GM12878 (cell line): ENCODE measurements at regions not wholly inside any gene's neighbourhood (a gene's known extent, or its start where the extent isn't known, plus 50 kb on each side); places are given as distances from the start of the nearest gene placed in this dataset.

Experiments
- ATAC-seq: fragments of 200-7000 bp; cut with Tn5 transposase; 3 replicates; pipeline ENCODE4 v1.9.1; 2020; ENCODE audit warnings: mild to moderate bottlenecking, moderate library complexity
- BruUV-seq: library from RNA; stranded (reverse); fragments of 400-500 nt; replicated peaks from 2 replicates; lab custom pipeline; 2021; lab: Mats Ljungman, UMichigan
- CTCF ChIA-PET: fragments of 300-600 bp; sonication (Branson Sonifier 250); formaldehyde crosslinking; extraction: SDS; loops from one replicate; lab custom pipeline; 2021; ENCODE audit warnings: inconsistent platforms; lab: Yijun Ruan, JAX
- POLR2A ChIA-PET: fragments of 350-600 bp; formaldehyde crosslinking; extraction: SDS; loops from one replicate; lab custom pipeline; 2021; ENCODE audit warnings: inconsistent platforms; lab: Charles Lee
- RAD21 ChIA-PET: fragments of 300-600 bp; sonication (Branson Sonifier 250); formaldehyde crosslinking; loops from one replicate; lab custom pipeline; 2023; ENCODE audit warnings: antibody characterized with exemption; ENCODE audit not compliant: unreplicated experiment; lab: Charles Lee
- SMC1A ChIA-PET: fragments of 300-600 bp; sonication (Branson Sonifier 250); formaldehyde crosslinking; loops from one replicate; lab custom pipeline; 2023; ENCODE audit not compliant: unreplicated experiment, uncharacterized antibody; lab: Charles Lee
- DNase-seq: peaks from one replicate; pipeline ENCODE4 v3.0.0-alpha.2; 2011; ENCODE audit warnings: low read depth, low spot score
- FAIRE-seq: peaks from 3 replicates; lab custom pipeline; 2011; peaks lifted over from hg19 to GRCh38; lab: Jason Lieb, UNC
- H2AFZ ChIP-seq: 2 replicates; pipeline ENCODE4 v1.6.0; 2011; ENCODE audit warnings: low read depth, low read length, control low read depth; ENCODE audit not compliant: control insufficient read depth
- H3K27ac ChIP-seq: 2 replicates; pipeline ENCODE4 v1.5.1; 2011; ENCODE audit warnings: control low read depth; ENCODE audit not compliant: control insufficient read depth, insufficient read depth
- H3K27me3 ChIP-seq, 2 experiments: replicated peaks in 1 of 2; 2 replicates each; pipeline versions ENCODE4 v1.6.0 to v1.6.1; 2011; ENCODE audit warnings: low read length in 1 of 2; ENCODE audit not compliant: control insufficient read depth in 2 of 2, insufficient read depth in 2 of 2
- H3K36me3 ChIP-seq, 2 experiments: 2 replicates each; pipeline ENCODE4 v1.5.1; 2011; ENCODE audit warnings: low read length in 1 of 2; ENCODE audit not compliant: control insufficient read depth in 2 of 2, insufficient read depth in 2 of 2
- H3K4me1 ChIP-seq: 2 replicates; pipeline ENCODE4 v1.6.1; 2011; ENCODE audit warnings: mild to moderate bottlenecking, low read length, moderate library complexity, mixed read lengths; ENCODE audit not compliant: control insufficient read depth, insufficient read depth
- H3K4me2 ChIP-seq: 2 replicates; pipeline ENCODE4 v1.6.0; 2011; ENCODE audit warnings: control low read depth; ENCODE audit not compliant: control insufficient read depth, insufficient read depth
- H3K4me3 ChIP-seq: fragments of 200-600 bp; sonication (generic); 2 replicates; pipeline ENCODE4 v1.5.1; 2016
- H3K79me2 ChIP-seq: 2 replicates; pipeline ENCODE4 v1.6.0; 2011; ENCODE audit warnings: low read length; ENCODE audit not compliant: control insufficient read depth, insufficient read depth
- H3K9ac ChIP-seq: 2 replicates; pipeline ENCODE4 v1.8.0; 2011; ENCODE audit warnings: low read length, control low read depth, mixed read lengths; ENCODE audit not compliant: control insufficient read depth, insufficient read depth
- H3K9me3 ChIP-seq: replicated peaks from 3 replicates; pipeline ENCODE4 v1.5.1; 2011; ENCODE audit warnings: mild to moderate bottlenecking, low read length; ENCODE audit not compliant: control insufficient read depth, insufficient read depth
- H4K20me1 ChIP-seq: 2 replicates; pipeline ENCODE4 v1.6.0; 2011; ENCODE audit not compliant: control insufficient read depth, insufficient read depth
- ASH2L ChIP-seq: fragments of 300-600, 200-600 bp; sonication (generic); IDR thresholded peaks from 2 replicates; pipeline ENCODE4 v1.6.1; 2017; ENCODE audit warnings: low read depth, mild to moderate bottlenecking, borderline replicate concordance
- BHLHE40 ChIP-seq, 2 experiments: fragments of 450-650 bp in 1 of 2; IDR thresholded peaks; 2 replicates each; pipeline ENCODE4 v1.6.1; 2011 to 2017; ENCODE audit warnings: low read depth in 2 of 2, borderline replicate concordance in 1 of 2, improper control_type of control experiment in 1 of 2, low read length in 1 of 2, mild to moderate bottlenecking in 1 of 2
- CBX5 ChIP-seq: sonication (generic); IDR thresholded peaks from 2 replicates; pipeline ENCODE4 v1.6.1; 2016; ENCODE audit warnings: low read depth, moderate library complexity, mild to moderate bottlenecking, inconsistent platforms
- IKZF1 ChIP-seq: fragments of 450-650 bp; conservative IDR thresholded peaks from 2 replicates; pipeline ENCODE4 v1.6.1; 2017; ENCODE audit warnings: antibody characterized with exemption, mild to moderate bottlenecking
- NBN ChIP-seq: fragments of 450-650 bp; IDR thresholded peaks from 2 replicates; pipeline ENCODE4 v1.6.1; 2016
- NRF1 ChIP-seq: conservative IDR thresholded peaks from 2 replicates; pipeline ENCODE4 v1.6.1; 2011; ENCODE audit warnings: mild to moderate bottlenecking, low read depth, low read length, improper control_type of control experiment
- SPI1 ChIP-seq: IDR thresholded peaks from 2 replicates; pipeline ENCODE4 v1.6.1; 2011; ENCODE audit warnings: low read depth, mild to moderate bottlenecking, low read length, moderate library complexity, borderline replicate concordance; ENCODE audit not compliant: insufficient read depth
- STAT1 ChIP-seq: fragments of 450-650 bp; conservative IDR thresholded peaks from 2 replicates; pipeline ENCODE4 v1.6.1; 2014; ENCODE audit warnings: antibody characterized with exemption, mild to moderate bottlenecking
- TCF3 ChIP-seq: IDR thresholded peaks from 2 replicates; pipeline ENCODE4 v1.6.1; 2012; ENCODE audit warnings: low read depth, mild to moderate bottlenecking, low read length, borderline replicate concordance; ENCODE audit not compliant: insufficient read depth
- ZZZ3 ChIP-seq: IDR thresholded peaks from 2 replicates; pipeline ENCODE4 v1.6.1; 2011; ENCODE audit warnings: low read depth; ENCODE audit not compliant: control insufficient read depth, insufficient read length
- WGBS: methylation state at CpG from one replicate; pipeline ENCODE4 v1.1.6; 2016; ENCODE audit warnings: low lambda C conversion rate; ENCODE audit not compliant: insufficient replicate concordance, insufficient coverage; ENCODE audit errors: missing lambda C conversion rate; 5-methylcytosine and 5-hydroxymethylcytosine counted together
- in situ Hi-C: fragments of 300-500 bp; cut with MboI; formaldehyde crosslinking; loops from 9 replicates; pipeline ENCODE4 v1.14.3; 2018; ENCODE audit warnings: mixed read lengths
- intact Hi-C: fragments of 100-400 bp; cut with micrococcal nuclease; formaldehyde crosslinking; loops from one replicate; pipeline ENCODE4 v1.14.2; 2022; ENCODE audit not compliant: unreplicated experiment
- TF ChIP-seq, protein P1 (sequence below): IDR thresholded peaks from 2 replicates; pipeline ENCODE4 v1.6.1; 2012; ENCODE audit warnings: low read depth, low read length, improper control_type of control experiment
- TF ChIP-seq, protein P2 (sequence below): IDR thresholded peaks from 2 replicates; pipeline ENCODE4 v1.6.1; 2012; ENCODE audit warnings: improper control_type of control experiment, low read depth, low read length; ENCODE audit not compliant: insufficient replicate concordance
- TF ChIP-seq, protein P3 (sequence below): fragments of 450-650 bp; IDR thresholded peaks from 2 replicates; pipeline ENCODE4 v1.6.1; 2014; ENCODE audit warnings: mild to moderate bottlenecking

DNA sequence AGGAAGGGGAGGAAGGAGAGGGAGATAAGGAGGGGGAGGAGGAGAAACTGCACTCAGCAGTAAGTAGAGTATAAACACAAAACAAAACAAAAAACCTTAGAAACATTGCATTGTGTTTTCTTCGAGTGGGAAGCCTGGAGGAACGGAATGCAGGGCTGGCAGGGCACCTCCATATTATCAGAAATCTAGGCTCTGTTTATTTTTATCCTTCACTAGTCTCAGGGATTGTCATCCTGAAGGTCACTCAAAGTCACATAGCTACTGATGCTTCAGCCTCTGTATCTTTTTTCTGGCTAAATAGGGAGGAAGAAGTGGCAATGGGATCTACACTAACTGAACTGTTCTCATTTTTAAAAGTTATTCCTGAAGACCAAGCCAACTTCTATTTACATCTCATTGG lies 467.8 kb downstream of the KCTD12 start (continued):
- TF ChIP-seq CBX5 = no peak
- TF ChIP-seq, protein P1, sequence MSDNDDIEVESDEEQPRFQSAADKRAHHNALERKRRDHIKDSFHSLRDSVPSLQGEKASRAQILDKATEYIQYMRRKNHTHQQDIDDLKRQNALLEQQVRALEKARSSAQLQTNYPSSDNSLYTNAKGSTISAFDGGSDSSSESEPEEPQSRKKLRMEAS = no peak
- TF ChIP-seq NBN = no peak

DNA sequence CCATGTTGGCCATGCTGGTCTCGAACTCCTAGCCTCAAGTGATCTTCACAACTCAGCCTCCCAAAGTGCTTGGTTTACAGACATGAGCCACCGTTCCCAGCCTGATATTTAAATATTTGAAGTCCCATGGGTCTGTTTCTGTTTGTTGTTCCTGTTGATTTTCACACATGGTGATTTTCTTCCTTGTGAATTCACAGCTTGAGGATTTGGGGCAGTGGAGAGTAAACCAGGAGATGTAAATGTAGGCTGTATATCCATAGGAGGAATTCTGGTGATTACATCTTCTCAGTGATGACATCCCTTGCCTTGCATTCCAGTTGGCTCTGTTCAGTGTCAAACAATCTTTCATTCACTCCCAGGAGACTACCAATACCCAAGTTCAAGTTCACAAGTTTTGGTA lies 471.9 kb downstream of the KCTD12 start:
- Histone ChIP-seq H3K36me3 (no peaks in the 10 kb centered on the region), H3K79me2 (no peaks in the 10 kb centered on the region), H3K4me1 (no peaks in the 10 kb centered on the region), H3K9ac (no peak overlapping the region), H3K4me3 (no peak overlapping the region), H3K9me3 (no peaks in the 10 kb centered on the region), H4K20me1 (no peaks in the 10 kb centered on the region), H3K27me3 (no peaks in the 10 kb centered on the region), H2AFZ (no peak overlapping the region), H3K27ac (no peak overlapping the region), H3K4me2 (no peak overlapping the region)
- SMC1A ChIA-PET = no interaction called here
- RAD21 ChIA-PET = interaction anchor here (0.6 kb wide), 1 partner anchor 216 kb away, joined by 3 read pairs; no protein-coding TSS in a partner anchor
- intact Hi-C loops = no loop called here
- DNase-seq (no peak), FAIRE-seq (no peak), ATAC-seq (no peak)
- CTCF ChIA-PET = interaction anchor here (2.4 kb wide), 1 partner anchor 12 kb away, joined by 7 read pairs; no protein-coding TSS in a partner anchor
- POLR2A ChIA-PET = no interaction called here
- no TSS peak for BruUV-seq
- WGBS = 5% methylated on average over 2 of the region's 2 CpGs
- in situ Hi-C loops = no loop called here
- TF ChIP-seq ZZZ3 (no peak), NRF1 (no peak), TCF3 (no peak), STAT1 (no peak), BHLHE40 (IDR thresholded peaks at IDR 0.05; ENCODE audit: borderline replicate concordance in 1 of 2, low read depth in 2 of 2, low read length in 1 of 2) (no peak), SPI1 (no peak), ASH2L (no peak), IKZF1 (no peak)
- TF ChIP-seq, protein P2, sequence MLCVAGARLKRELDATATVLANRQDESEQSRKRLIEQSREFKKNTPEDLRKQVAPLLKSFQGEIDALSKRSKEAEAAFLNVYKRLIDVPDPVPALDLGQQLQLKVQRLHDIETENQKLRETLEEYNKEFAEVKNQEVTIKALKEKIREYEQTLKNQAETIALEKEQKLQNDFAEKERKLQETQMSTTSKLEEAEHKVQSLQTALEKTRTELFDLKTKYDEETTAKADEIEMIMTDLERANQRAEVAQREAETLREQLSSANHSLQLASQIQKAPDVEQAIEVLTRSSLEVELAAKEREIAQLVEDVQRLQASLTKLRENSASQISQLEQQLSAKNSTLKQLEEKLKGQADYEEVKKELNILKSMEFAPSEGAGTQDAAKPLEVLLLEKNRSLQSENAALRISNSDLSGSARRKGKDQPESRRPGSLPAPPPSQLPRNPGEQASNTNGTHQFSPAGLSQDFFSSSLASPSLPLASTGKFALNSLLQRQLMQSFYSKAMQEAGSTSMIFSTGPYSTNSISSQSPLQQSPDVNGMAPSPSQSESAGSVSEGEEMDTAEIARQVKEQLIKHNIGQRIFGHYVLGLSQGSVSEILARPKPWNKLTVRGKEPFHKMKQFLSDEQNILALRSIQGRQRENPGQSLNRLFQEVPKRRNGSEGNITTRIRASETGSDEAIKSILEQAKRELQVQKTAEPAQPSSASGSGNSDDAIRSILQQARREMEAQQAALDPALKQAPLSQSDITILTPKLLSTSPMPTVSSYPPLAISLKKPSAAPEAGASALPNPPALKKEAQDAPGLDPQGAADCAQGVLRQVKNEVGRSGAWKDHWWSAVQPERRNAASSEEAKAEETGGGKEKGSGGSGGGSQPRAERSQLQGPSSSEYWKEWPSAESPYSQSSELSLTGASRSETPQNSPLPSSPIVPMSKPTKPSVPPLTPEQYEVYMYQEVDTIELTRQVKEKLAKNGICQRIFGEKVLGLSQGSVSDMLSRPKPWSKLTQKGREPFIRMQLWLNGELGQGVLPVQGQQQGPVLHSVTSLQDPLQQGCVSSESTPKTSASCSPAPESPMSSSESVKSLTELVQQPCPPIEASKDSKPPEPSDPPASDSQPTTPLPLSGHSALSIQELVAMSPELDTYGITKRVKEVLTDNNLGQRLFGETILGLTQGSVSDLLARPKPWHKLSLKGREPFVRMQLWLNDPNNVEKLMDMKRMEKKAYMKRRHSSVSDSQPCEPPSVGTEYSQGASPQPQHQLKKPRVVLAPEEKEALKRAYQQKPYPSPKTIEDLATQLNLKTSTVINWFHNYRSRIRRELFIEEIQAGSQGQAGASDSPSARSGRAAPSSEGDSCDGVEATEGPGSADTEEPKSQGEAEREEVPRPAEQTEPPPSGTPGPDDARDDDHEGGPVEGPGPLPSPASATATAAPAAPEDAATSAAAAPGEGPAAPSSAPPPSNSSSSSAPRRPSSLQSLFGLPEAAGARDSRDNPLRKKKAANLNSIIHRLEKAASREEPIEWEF = no peak
- TF ChIP-seq, protein P3, sequence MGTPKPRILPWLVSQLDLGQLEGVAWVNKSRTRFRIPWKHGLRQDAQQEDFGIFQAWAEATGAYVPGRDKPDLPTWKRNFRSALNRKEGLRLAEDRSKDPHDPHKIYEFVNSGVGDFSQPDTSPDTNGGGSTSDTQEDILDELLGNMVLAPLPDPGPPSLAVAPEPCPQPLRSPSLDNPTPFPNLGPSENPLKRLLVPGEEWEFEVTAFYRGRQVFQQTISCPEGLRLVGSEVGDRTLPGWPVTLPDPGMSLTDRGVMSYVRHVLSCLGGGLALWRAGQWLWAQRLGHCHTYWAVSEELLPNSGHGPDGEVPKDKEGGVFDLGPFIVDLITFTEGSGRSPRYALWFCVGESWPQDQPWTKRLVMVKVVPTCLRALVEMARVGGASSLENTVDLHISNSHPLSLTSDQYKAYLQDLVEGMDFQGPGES = no peak
